Panc1 (cell line): ENCODE measurements at regions not wholly inside any gene's neighbourhood (a gene's known extent, or its start where the extent isn't known, plus 50 kb on each side); places are given as distances from the start of the nearest gene placed in this dataset.

ENCODE experiments used
- ATAC-seq: fragments of 200-7000 bp; cut with Tn5 transposase; 2 replicates; pipeline ENCODE4 v1.9.1; 2020; ENCODE audit warnings: mild to moderate bottlenecking, moderate library complexity
- BruUV-seq: library from RNA; stranded (reverse); fragments of 400-500 nt; replicated peaks from 2 replicates; lab custom pipeline; 2021; lab: Mats Ljungman, UMichigan
- CTCF ChIA-PET: fragments of 300-600 bp; sonication (Branson Sonifier 250); formaldehyde crosslinking; loops from one replicate; lab custom pipeline; 2022; ENCODE audit warnings: antibody characterized with exemption; lab: Charles Lee
- POLR2A ChIA-PET: fragments of 300-600 bp; sonication (Branson Sonifier 250); formaldehyde crosslinking; loops from one replicate; lab custom pipeline; 2022; ENCODE audit warnings: antibody characterized with exemption; lab: Charles Lee
- DNase-seq: peaks from one replicate; pipeline ENCODE4 v3.0.0-alpha.2; 2010; ENCODE audit warnings: low read depth, low spot score
- H3K27ac ChIP-seq: 2 replicates; pipeline ENCODE4 v1.5.1; 2011; ENCODE audit warnings: mild to moderate bottlenecking, low read length, inconsistent platforms
- H3K27me3 ChIP-seq: fragments of 200-500 bp; sonication (Bioruptor generic); 2 replicates; pipeline ENCODE4 v1.6.0; 2014; ENCODE audit warnings: low read length, inconsistent platforms; ENCODE audit not compliant: control insufficient read depth, insufficient read depth
- H3K36me3 ChIP-seq: fragments of 200-500 bp; sonication (Bioruptor generic); 2 replicates; pipeline ENCODE4 v1.5.1; 2014; ENCODE audit warnings: inconsistent platforms, mild to moderate bottlenecking, low read length, moderate library complexity; ENCODE audit not compliant: control insufficient read depth, insufficient read depth
- H3K4me1 ChIP-seq: 2 replicates; pipeline ENCODE4 v1.5.1; 2011; ENCODE audit warnings: inconsistent platforms, mild to moderate bottlenecking, low read length, moderate library complexity; ENCODE audit not compliant: control insufficient read depth, insufficient read depth
- H3K4me3 ChIP-seq, 2 experiments: 2 replicates each; pipeline ENCODE4 v1.5.1; 2011 to 2012; ENCODE audit warnings: low read depth in 2 of 2, low read length in 2 of 2, mild to moderate bottlenecking in 2 of 2, inconsistent platforms in 1 of 2, moderate library complexity in 1 of 2
- H3K9me3 ChIP-seq: fragments of 200-500 bp; sonication (Bioruptor generic); 2 replicates; pipeline ENCODE4 v1.5.1; 2014; ENCODE audit warnings: low read depth, mild to moderate bottlenecking, inconsistent platforms, low read length, moderate library complexity; ENCODE audit not compliant: control insufficient read depth, insufficient read depth
- CTCF ChIP-seq: fragments of 450-650 bp; IDR thresholded peaks from 2 replicates; pipeline ENCODE4 v1.5.1; 2017; ENCODE audit warnings: mild to moderate bottlenecking
- POLR2AphosphoS5 ChIP-seq: IDR thresholded peaks from 2 replicates; pipeline ENCODE4 v1.6.1; 2012; ENCODE audit warnings: mild to moderate bottlenecking, low read depth, low read length, moderate library complexity
- REST ChIP-seq, 2 experiments: IDR thresholded peaks; 2 replicates each; pipeline ENCODE4 v1.6.1; 2011 to 2012; ENCODE audit warnings: low read depth in 2 of 2, control low read depth in 1 of 2, low read length in 1 of 2, mild to moderate bottlenecking in 1 of 2, moderate library complexity in 1 of 2; ENCODE audit not compliant: insufficient read depth in 1 of 2
- TCF7L2 ChIP-seq: IDR thresholded peaks from 2 replicates; pipeline ENCODE4 v1.6.1; 2011; ENCODE audit warnings: mild to moderate bottlenecking, low read depth, low read length, inconsistent platforms
- in situ Hi-C: cut with HindIII; loops from 2 replicates; pipeline ENCODE4 v1.10.0; 2016; ENCODE audit warnings: low sequenced_read_pairs, low pct_unique_long_range_greater_than_20kb
- intact Hi-C: fragments of 100-400 bp; cut with micrococcal nuclease; formaldehyde crosslinking; loops from one replicate; pipeline ENCODE4 v1.10.0; 2022; ENCODE audit not compliant: unreplicated experiment

GRCh38 chr12:67517181-67517887 is 131.2 kb upstream of the DYRK2 start:
- H3K27me3 ChIP-seq = peaks cover 2% of the 10 kb centered on the region
- H3K36me3 ChIP-seq = no peaks in the 10 kb centered on the region
- TF ChIP-seq TCF7L2 (no peak), CTCF (no peak), POLR2AphosphoS5 (no peak)
- ATAC-seq (no peak), DNase-seq (no peak)
- in situ Hi-C loops (no loop called here), intact Hi-C loops (no loop called here)
- ChIA-PET POLR2A (no interaction called here), CTCF (no interaction called here)
- no peaks in the 10 kb centered on the region for H3K4me1 ChIP-seq
- no peak overlapping the region for H3K27ac ChIP-seq
- H3K4me3 ChIP-seq = no peak overlapping the region
- BruUV-seq = no TSS peak
- no peaks in the 10 kb centered on the region for H3K9me3 ChIP-seq

GRCh38 chr12:67519484-67520433 is 128.8 kb upstream of the DYRK2 start:
- no peak for DNase-seq
- POLR2A ChIA-PET = no interaction called here

More at GRCh38 chr12:67519484-67520433, 128.8 kb upstream of the DYRK2 start:
- intact Hi-C loops (no loop called here), in situ Hi-C loops (no loop called here)
- TF ChIP-seq REST (IDR thresholded peaks at IDR 0.05; ENCODE audit: insufficient read depth in 1 of 2, low read depth in 2 of 2, low read length in 1 of 2) = no peak
- TF ChIP-seq CTCF = no peak
- Histone ChIP-seq H3K36me3 (no peaks in the 10 kb centered on the region), H3K9me3 (no peaks in the 10 kb centered on the region), H3K27me3 (no peaks in the 10 kb centered on the region; the same call in 1 of the 2 replicates), H3K4me1 (no peaks in the 10 kb centered on the region), H3K4me3 (no peak overlapping the region), H3K27ac (no peak overlapping the region)
- BruUV-seq = no TSS peak
- CTCF ChIA-PET = no interaction called here
- ATAC-seq = no peak
